ENCODE measurements at regions not wholly inside any gene's neighbourhood (a gene's known extent, or its start where the extent isn't known, plus 50 kb on each side); places are given as distances from the start of the nearest gene placed in this dataset.
"Not testable (repeated sequence)": the region's sequence is repeated elsewhere in the genome, so short reads cannot be mapped to it uniquely, and the experiment has no call there.

- no peak overlapping the region for H3K4me3 ChIP-seq (ENCODE audit: low read depth, low read length)
- TF ChIP-seq, protein P1, sequence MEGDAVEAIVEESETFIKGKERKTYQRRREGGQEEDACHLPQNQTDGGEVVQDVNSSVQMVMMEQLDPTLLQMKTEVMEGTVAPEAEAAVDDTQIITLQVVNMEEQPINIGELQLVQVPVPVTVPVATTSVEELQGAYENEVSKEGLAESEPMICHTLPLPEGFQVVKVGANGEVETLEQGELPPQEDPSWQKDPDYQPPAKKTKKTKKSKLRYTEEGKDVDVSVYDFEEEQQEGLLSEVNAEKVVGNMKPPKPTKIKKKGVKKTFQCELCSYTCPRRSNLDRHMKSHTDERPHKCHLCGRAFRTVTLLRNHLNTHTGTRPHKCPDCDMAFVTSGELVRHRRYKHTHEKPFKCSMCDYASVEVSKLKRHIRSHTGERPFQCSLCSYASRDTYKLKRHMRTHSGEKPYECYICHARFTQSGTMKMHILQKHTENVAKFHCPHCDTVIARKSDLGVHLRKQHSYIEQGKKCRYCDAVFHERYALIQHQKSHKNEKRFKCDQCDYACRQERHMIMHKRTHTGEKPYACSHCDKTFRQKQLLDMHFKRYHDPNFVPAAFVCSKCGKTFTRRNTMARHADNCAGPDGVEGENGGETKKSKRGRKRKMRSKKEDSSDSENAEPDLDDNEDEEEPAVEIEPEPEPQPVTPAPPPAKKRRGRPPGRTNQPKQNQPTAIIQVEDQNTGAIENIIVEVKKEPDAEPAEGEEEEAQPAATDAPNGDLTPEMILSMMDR (IDR thresholded peaks at IDR 0.05; ENCODE audit: low read depth, low read length), result no peak
- in situ Hi-C loops (cut with HindIII; ENCODE audit: low sequenced_read_pairs), result no loop called here
- no peak for DNase-seq (ENCODE audit: low read depth, low spot score)
Measured at GRCh38 chr4:133278591-133278990, 129.5 kb downstream of the PCDH10 start.

DNA sequence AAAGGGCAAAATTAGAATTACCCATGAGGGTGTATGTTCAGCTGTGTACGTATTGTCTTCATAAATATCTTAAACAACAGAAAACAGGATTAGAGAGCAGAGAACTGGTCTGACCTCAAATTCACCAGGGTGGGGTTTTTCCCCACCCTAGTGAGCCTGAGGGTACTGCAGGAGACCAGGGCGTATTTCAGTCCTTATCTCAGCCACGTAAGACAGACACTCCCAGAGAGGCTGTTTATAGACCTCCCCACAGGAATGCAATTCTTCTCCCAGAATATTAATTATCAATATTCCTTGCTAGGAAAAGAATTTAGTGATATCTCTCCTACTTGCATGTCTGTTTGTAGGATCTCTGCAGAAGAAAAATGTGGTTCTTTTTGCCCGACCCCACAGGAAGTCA lies 128.8 kb downstream of the PCDH10 start:
- DNase-seq (ENCODE audit: low read depth, low spot score); in situ Hi-C loops (cut with HindIII; ENCODE audit: low sequenced_read_pairs); H3K4me3 ChIP-seq (ENCODE audit: low read depth, low read length): not testable (repeated sequence)

DNA sequence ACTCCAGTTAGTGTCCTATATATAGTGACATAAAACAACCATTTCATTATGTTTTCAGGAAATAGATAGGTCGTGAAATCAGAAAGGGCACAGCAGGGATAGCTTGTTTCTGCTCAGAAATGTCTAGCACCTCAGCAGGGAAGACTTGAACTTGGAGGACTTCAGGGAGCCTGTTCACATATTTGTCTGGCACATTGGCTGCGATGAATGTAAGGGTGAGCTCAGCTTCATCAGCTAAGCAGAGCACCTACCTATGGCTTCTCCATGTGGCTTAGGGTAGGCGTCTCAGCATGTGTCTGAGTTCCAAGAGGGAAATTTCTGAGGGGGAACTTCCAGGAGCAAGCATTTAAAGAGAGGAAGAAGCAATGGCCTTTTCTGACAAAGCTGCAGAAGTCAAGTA lies 126.2 kb downstream of the PCDH10 start:
- TF ChIP-seq, protein P1 (IDR thresholded peaks at IDR 0.05; ENCODE audit: low read depth, low read length), result no peak
- peak; percentile 5 for DNase-seq (ENCODE audit: low read depth, low spot score)
- no peak overlapping the region for H3K4me3 ChIP-seq (ENCODE audit: low read depth, low read length)
- in situ Hi-C loops (cut with HindIII; ENCODE audit: low sequenced_read_pairs), result no loop called here

DNA sequence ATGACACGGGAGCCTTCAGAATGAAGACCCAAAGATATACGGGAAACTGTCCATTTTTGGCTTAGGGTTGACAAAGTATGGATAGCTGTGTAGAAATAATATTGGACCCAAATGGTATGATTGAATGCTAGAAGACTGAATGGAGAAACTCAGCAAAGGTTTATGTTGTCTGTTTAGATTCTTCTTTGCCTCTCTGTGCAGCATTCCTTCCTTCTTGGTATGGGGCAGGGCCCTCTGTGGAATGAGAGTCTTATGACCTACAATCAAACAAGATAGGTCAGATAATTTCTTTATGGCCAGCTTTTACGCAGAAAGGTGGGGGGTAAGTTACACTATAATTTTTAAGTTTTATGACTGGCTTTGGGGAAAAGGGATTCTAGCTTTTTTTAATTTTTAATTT lies 124.3 kb downstream of the PCDH10 start:
- DNase-seq (ENCODE audit: low read depth, low spot score), result no peak
- in situ Hi-C loops (cut with HindIII; ENCODE audit: low sequenced_read_pairs), result no loop called here
- H3K4me3 ChIP-seq (ENCODE audit: low read depth, low read length), result no peak overlapping the region
- TF ChIP-seq, protein P1 (IDR thresholded peaks at IDR 0.05; ENCODE audit: low read depth, low read length), result no peak

GRCh38 chr4:133270021-133270570 lies 121.0 kb downstream of the PCDH10 start:
- in situ Hi-C loops (cut with HindIII; ENCODE audit: low sequenced_read_pairs), result no loop called here
- TF ChIP-seq, protein P1 (IDR thresholded peaks at IDR 0.05; ENCODE audit: low read depth, low read length), result no peak

GRCh38 chr4:133268205-133268604 lies 119.1 kb downstream of the PCDH10 start:
- no peak overlapping the region for H3K4me3 ChIP-seq (ENCODE audit: low read depth, low read length)
- in situ Hi-C loops (cut with HindIII; ENCODE audit: low sequenced_read_pairs), result no loop called here
- no peak for DNase-seq (ENCODE audit: low read depth, low spot score)
- TF ChIP-seq, protein P1 (IDR thresholded peaks at IDR 0.05; ENCODE audit: low read depth, low read length), result no peak

More at GRCh38 chr4:133270021-133270570, 121.0 kb downstream of the PCDH10 start:
- H3K4me3 ChIP-seq (ENCODE audit: low read depth, low read length), result no peak overlapping the region
- no peak for DNase-seq (ENCODE audit: low read depth, low spot score)

- H3K4me3 ChIP-seq (ENCODE audit: low read depth, low read length); DNase-seq (ENCODE audit: low read depth, low spot score); in situ Hi-C loops (cut with HindIII; ENCODE audit: low sequenced_read_pairs): not testable (repeated sequence)
Measured at GRCh38 chr4:133267506-133267905, 118.4 kb downstream of the PCDH10 start.

DNA sequence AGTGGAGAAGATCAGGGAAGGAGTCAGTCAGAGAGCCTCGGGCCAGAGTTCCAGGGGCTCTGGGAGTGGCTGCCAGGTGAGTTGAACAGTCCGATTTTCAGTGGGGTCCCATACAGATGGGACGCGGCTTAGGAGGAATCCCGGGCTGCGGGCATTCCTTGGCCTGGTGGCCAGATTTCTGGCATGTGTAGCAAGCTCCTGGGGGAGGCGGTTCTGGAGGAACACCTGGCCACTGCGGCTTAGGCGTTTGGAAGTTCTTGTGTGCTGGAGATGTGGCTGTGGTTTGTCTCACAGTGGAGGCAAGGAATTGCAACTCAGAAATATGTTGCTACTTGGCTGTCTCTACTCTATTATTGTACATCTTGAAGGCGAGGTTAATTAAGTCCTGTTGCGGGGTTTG lies 117.9 kb downstream of the PCDH10 start:
- H3K4me3 ChIP-seq (ENCODE audit: low read depth, low read length); in situ Hi-C loops (cut with HindIII; ENCODE audit: low sequenced_read_pairs); DNase-seq (ENCODE audit: low read depth, low spot score): not testable (repeated sequence)

- H3K4me3 ChIP-seq (ENCODE audit: low read depth, low read length); in situ Hi-C loops (cut with HindIII; ENCODE audit: low sequenced_read_pairs); DNase-seq (ENCODE audit: low read depth, low spot score): not testable (repeated sequence)
Measured at GRCh38 chr4:133264251-133264650, 115.2 kb downstream of the PCDH10 start.

All from astrocyte of the spinal cord (primary cell).